ENCODE measurements at regions not wholly inside any gene's neighbourhood (a gene's known extent, or its start where the extent isn't known, plus 50 kb on each side); places are given as distances from the start of the nearest gene placed in this dataset.
"Not testable (repeated sequence)": the region's sequence is repeated elsewhere in the genome, so short reads cannot be mapped to it uniquely, and the experiment has no call there.

- no peak for DNase-seq
Observed at GRCh38 chr13:68784275-68784674, 1323.4 kb upstream of the ATXN8OS start.

GRCh38 chr13:68759617-68760016, 1348.0 kb upstream of the ATXN8OS start:
- no peak for DNase-seq

- DNase-seq: no peak
Observed at GRCh38 chr13:68749796-68750195, 1357.8 kb upstream of the ATXN8OS start.

- no peak for DNase-seq
Observed at GRCh38 chr13:68748038-68748437, 1359.6 kb upstream of the ATXN8OS start.

GRCh38 chr13:68745502-68745901, 1362.1 kb upstream of the ATXN8OS start:
- DNase-seq: no peak

- DNase-seq: no peak
Observed at GRCh38 chr13:68736961-68737360, 1370.7 kb upstream of the ATXN8OS start.

- DNase-seq: no peak
Observed at GRCh38 chr13:68727798-68728197, 1379.8 kb upstream of the ATXN8OS start.

- DNase-seq: no peak
Observed at GRCh38 chr13:68727165-68727564, 1380.5 kb upstream of the ATXN8OS start.

GRCh38 chr13:68719815-68720214, 1387.8 kb upstream of the ATXN8OS start:
- no peak for DNase-seq

- no peak for DNase-seq
Observed at GRCh38 chr13:68715651-68716050, 1392.0 kb upstream of the ATXN8OS start.

GRCh38 chr13:68714292-68714691, 1393.3 kb upstream of the ATXN8OS start:
- no peak for DNase-seq

GRCh38 chr13:68713394-68713793, 1394.2 kb upstream of the ATXN8OS start:
- no peak for DNase-seq

GRCh38 chr13:68708336-68708908, 1399.2 kb upstream of the ATXN8OS start:
- DNase-seq: no peak

- not testable (repeated sequence) for DNase-seq
Observed at GRCh38 chr13:68706044-68706443, 1401.6 kb upstream of the ATXN8OS start.

GRCh38 chr13:68697551-68697950, 1410.1 kb upstream of the ATXN8OS start:
- DNase-seq: no peak

- DNase-seq: no peak
Observed at GRCh38 chr13:68696907-68697306, 1410.7 kb upstream of the ATXN8OS start.

- no peak for DNase-seq
Observed at GRCh38 chr13:68692049-68692448, 1415.6 kb upstream of the ATXN8OS start.

GRCh38 chr13:68690567-68690966, 1417.1 kb upstream of the ATXN8OS start:
- no peak for DNase-seq

- no peak for DNase-seq
Observed at GRCh38 chr13:68676513-68677115, 1431.0 kb upstream of the ATXN8OS start.

GRCh38 chr13:68675209-68675608, 1432.4 kb upstream of the ATXN8OS start:
- DNase-seq: no peak

GRCh38 chr13:68667863-68668262, 1437.7 kb upstream of the PCDH9 start:
- no peak for DNase-seq

- DNase-seq: no peak
Observed at GRCh38 chr13:68666774-68667397, 1436.8 kb upstream of the PCDH9 start.

GRCh38 chr13:68645814-68646213, 1415.7 kb upstream of the PCDH9 start:
- DNase-seq: no peak

GRCh38 chr13:68644611-68645010, 1414.5 kb upstream of the PCDH9 start:
- DNase-seq: no peak
